DOHH2 (cell line): ENCODE measurements at regions not wholly inside any gene's neighbourhood (a gene's known extent, or its start where the extent isn't known, plus 50 kb on each side); places are given as distances from the start of the nearest gene placed in this dataset.

Experiments used
- H3F3A ChIP-seq: fragments of 200-600 bp; sonication (generic), shearing (Covaris generic); 2 replicates; pipeline ENCODE4 v1.6.0; 2016; ENCODE audit warnings: antibody characterized with exemption, mild to moderate bottlenecking; ENCODE audit not compliant: control insufficient read depth, insufficient read depth
- H3K27ac ChIP-seq: fragments of 200-600 bp; sonication (generic); 2 replicates; pipeline ENCODE4 v1.5.1; 2014; ENCODE audit warnings: low read depth, mild to moderate bottlenecking, low read length, moderate library complexity
- H3K27me3 ChIP-seq: fragments of 200-600 bp; sonication (generic); 2 replicates; pipeline ENCODE4 v1.6.1; 2014; ENCODE audit warnings: mild to moderate bottlenecking, low read length, mixed read lengths; ENCODE audit not compliant: control insufficient read depth
- H3K36me3 ChIP-seq: fragments of 200-600 bp; sonication (generic); 2 replicates; pipeline ENCODE4 v1.6.1; 2014; ENCODE audit warnings: mild to moderate bottlenecking, low read length, moderate library complexity, mixed read lengths; ENCODE audit not compliant: control insufficient read depth
- H3K4me1 ChIP-seq: fragments of 200-600 bp; sonication (generic); 2 replicates; pipeline ENCODE4 v1.6.1; 2014; ENCODE audit warnings: mild to moderate bottlenecking, low read length, mixed read lengths; ENCODE audit not compliant: control insufficient read depth
- H3K4me2 ChIP-seq: fragments of 200-600 bp; sonication (generic); 2 replicates; pipeline ENCODE4 v1.6.0; 2014; ENCODE audit warnings: mild to moderate bottlenecking, low read length, moderate library complexity
- H3K4me3 ChIP-seq: fragments of 200-600 bp; sonication (generic); 2 replicates; pipeline ENCODE4 v1.5.1; 2014; ENCODE audit warnings: mild to moderate bottlenecking, low read length, mixed read lengths
- H3K79me2 ChIP-seq: fragments of 200-600 bp; sonication (generic); 2 replicates; pipeline ENCODE4 v1.6.1; 2014; ENCODE audit warnings: mild to moderate bottlenecking, low read length, mixed read lengths; ENCODE audit not compliant: control insufficient read depth
- H3K9me2 ChIP-seq: fragments of 200-600 bp; sonication (generic); replicated peaks from 2 replicates; pipeline ENCODE4 v1.6.1; 2014; ENCODE audit warnings: mild to moderate bottlenecking, low read length, mixed read lengths; ENCODE audit not compliant: control insufficient read depth
- H3K9me3 ChIP-seq: fragments of 200-600 bp; sonication (generic); 2 replicates; pipeline ENCODE4 v1.6.1; 2014; ENCODE audit warnings: antibody characterized with exemption, low read length, mixed read lengths; ENCODE audit not compliant: control insufficient read depth, insufficient read depth
- H4K20me1 ChIP-seq: fragments of 200-600 bp; sonication (generic); 2 replicates; pipeline ENCODE4 v1.6.0; 2014; ENCODE audit warnings: low read depth, mild to moderate bottlenecking, antibody characterized with exemption, low read length, moderate library complexity; ENCODE audit not compliant: control insufficient read depth, insufficient read depth
- EZH2phosphoT487 ChIP-seq: fragments of 200-600 bp; sonication (generic); IDR thresholded peaks from 2 replicates; pipeline ENCODE4 v1.6.1; 2017; ENCODE audit warnings: borderline replicate concordance, mild to moderate bottlenecking, antibody characterized with exemption, low read length, moderate library complexity, mixed read lengths
- TF ChIP-seq, protein P1 (sequence below): fragments of 200-600 bp; sonication (generic); IDR thresholded peaks from one replicate; pipeline ENCODE4 v1.5.1; 2014; ENCODE audit warnings: antibody characterized with exemption, mild to moderate bottlenecking, low read depth, low read length; ENCODE audit not compliant: poor library complexity, severe bottlenecking

DNA sequence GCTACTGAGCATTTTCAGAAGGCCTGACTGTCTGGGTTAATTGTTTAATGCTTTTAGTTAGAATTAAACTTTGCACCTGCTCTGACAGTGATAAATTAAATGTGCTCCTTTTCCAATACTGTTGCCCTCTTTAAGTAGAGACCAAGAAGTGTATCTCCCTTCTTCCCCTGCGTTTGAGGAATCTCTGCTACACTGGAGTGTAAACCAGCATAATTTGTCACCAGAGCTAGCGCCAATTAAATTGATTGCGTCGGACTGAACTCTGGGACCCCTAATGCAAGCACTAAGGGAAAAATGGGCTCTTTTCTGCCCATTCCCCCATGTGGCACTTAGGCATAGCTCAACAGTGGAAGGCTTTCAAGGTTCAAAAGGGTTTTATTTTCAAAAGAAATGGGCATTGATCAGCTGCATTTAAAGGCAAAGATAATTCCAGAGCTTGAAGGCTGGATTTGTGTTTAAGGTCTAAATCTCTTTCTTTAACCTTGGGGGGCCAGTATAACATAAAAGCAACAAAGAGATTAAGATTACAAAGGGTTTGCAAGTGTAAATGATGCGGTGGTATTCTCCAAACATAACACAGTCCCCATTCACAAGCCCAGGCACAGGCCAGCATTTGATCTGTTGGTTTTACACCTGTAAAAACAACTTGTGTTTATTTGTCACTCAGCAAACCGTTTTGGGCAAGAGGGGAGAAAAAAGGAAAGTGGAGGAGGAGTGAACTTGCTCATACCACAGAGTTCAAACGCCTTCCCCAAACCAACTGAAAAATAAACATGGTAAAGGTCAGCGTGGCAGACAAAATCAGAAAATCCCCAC is 427.6 kb downstream of the BCL11A start:
- H3K4me3 ChIP-seq = no peak overlapping the region
- no peak for TF ChIP-seq EZH2phosphoT487
- TF ChIP-seq, protein P1, sequence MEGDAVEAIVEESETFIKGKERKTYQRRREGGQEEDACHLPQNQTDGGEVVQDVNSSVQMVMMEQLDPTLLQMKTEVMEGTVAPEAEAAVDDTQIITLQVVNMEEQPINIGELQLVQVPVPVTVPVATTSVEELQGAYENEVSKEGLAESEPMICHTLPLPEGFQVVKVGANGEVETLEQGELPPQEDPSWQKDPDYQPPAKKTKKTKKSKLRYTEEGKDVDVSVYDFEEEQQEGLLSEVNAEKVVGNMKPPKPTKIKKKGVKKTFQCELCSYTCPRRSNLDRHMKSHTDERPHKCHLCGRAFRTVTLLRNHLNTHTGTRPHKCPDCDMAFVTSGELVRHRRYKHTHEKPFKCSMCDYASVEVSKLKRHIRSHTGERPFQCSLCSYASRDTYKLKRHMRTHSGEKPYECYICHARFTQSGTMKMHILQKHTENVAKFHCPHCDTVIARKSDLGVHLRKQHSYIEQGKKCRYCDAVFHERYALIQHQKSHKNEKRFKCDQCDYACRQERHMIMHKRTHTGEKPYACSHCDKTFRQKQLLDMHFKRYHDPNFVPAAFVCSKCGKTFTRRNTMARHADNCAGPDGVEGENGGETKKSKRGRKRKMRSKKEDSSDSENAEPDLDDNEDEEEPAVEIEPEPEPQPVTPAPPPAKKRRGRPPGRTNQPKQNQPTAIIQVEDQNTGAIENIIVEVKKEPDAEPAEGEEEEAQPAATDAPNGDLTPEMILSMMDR = no peak
- H3K27ac ChIP-seq = no peak overlapping the region
- no peak overlapping the region for H3K4me2 ChIP-seq
- H3K79me2 ChIP-seq = no peaks in the 10 kb centered on the region
- H3K27me3 ChIP-seq = no peaks in the 10 kb centered on the region
- H3K4me1 ChIP-seq = no peaks in the 10 kb centered on the region
- no peaks in the 10 kb centered on the region for H3F3A ChIP-seq
- H4K20me1 ChIP-seq = no peaks in the 10 kb centered on the region
- H3K36me3 ChIP-seq = no peaks in the 10 kb centered on the region
- H3K9me2 ChIP-seq = no peaks in the 10 kb centered on the region
- H3K9me3 ChIP-seq = no peaks in the 10 kb centered on the region

DNA sequence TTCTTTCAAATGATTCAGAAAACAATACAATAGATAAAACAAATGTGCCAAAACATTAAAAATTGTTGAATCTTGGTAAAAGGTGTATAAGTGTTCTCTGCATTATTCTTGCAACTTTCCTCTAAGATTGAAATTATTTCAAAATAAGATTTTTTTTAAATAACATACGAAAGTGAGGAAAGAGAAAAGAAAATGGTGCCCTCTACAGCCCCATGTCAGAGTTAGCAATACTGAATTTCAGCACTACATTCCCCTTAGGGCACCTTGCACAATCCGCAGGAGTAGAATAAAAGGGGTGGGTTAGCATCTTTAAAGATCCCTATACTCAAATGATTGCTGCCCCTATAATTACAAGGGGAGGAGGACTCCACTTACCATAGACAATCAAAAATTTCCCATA is 433.7 kb downstream of the BCL11A start:
- Histone ChIP-seq H3K9me3 (no peaks in the 10 kb centered on the region), H4K20me1 (no peaks in the 10 kb centered on the region), H3K27ac (no peak overlapping the region), H3K36me3 (no peaks in the 10 kb centered on the region), H3K4me1 (no peaks in the 10 kb centered on the region), H3K4me2 (no peak overlapping the region), H3F3A (no peaks in the 10 kb centered on the region), H3K79me2 (no peaks in the 10 kb centered on the region), H3K27me3 (no peaks in the 10 kb centered on the region), H3K4me3 (no peak overlapping the region), H3K9me2 (no peaks in the 10 kb centered on the region)
- TF ChIP-seq, protein P1 = no peak
- no peak for TF ChIP-seq EZH2phosphoT487

DNA sequence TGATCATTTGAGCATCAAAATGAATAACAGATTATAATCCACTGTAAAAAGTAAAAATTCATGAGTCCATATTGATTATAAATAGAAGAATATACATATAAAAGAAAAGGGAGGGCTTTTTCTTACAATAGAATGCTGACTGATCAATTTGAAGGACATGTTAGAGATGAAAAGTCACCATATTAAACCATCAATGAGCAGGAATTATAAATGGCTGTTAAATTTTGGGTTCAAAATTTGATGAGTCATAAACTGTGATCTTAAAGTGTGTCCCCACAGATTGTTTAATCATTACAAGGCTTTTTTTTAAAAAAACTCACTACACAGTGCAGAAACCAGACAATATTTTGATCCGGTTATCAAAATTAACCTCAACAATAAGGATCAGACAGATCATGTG is 434.5 kb downstream of the BCL11A start:
- H3K4me3 ChIP-seq = no peak overlapping the region
- TF ChIP-seq, protein P1 = no peak
- TF ChIP-seq EZH2phosphoT487 = no peak
- H4K20me1 ChIP-seq = no peaks in the 10 kb centered on the region
- no peaks in the 10 kb centered on the region for H3K9me3 ChIP-seq
- no peaks in the 10 kb centered on the region for H3K27me3 ChIP-seq
- no peaks in the 10 kb centered on the region for H3K4me1 ChIP-seq
- no peaks in the 10 kb centered on the region for H3K36me3 ChIP-seq
- no peaks in the 10 kb centered on the region for H3F3A ChIP-seq
- no peak overlapping the region for H3K27ac ChIP-seq
- H3K4me2 ChIP-seq = no peak overlapping the region
- H3K79me2 ChIP-seq = no peaks in the 10 kb centered on the region
- no peaks in the 10 kb centered on the region for H3K9me2 ChIP-seq
